ENCODE measurements at regions not wholly inside any gene's neighbourhood (a gene's known extent, or its start where the extent isn't known, plus 50 kb on each side); places are given as distances from the start of the nearest gene placed in this dataset.
"Not testable (repeated sequence)": the region's sequence is repeated elsewhere in the genome, so short reads cannot be mapped to it uniquely, and the experiment has no call there.

- intact Hi-C loops (cut with micrococcal nuclease; ENCODE audit: unreplicated experiment); H4K20me1 ChIP-seq (ENCODE audit: insufficient read depth, low read length); H3K36me3 ChIP-seq (ENCODE audit: insufficient read depth, low read length); H3K9me2 ChIP-seq (ENCODE audit: insufficient read depth, low read length); CTCF ChIA-PET (ENCODE audit: unreplicated experiment); H3K4me1 ChIP-seq (ENCODE audit: insufficient read depth, low read length, poor library complexity, severe bottlenecking); BruUV-seq (replicated peaks); H3K9me3 ChIP-seq (ENCODE audit: low read length); H3K4me3 ChIP-seq (ENCODE audit: low read depth, low read length, poor library complexity, severe bottlenecking); H2AFZ ChIP-seq (ENCODE audit: low read length); H3K4me2 ChIP-seq (ENCODE audit: low read length); H3K79me2 ChIP-seq (ENCODE audit: insufficient read depth, low read depth, low read length); DNase-seq (ENCODE audit: low spot score); H3K27ac ChIP-seq (ENCODE audit: low read depth, low read length, poor library complexity, severe bottlenecking): not testable (repeated sequence)
- POLR2A ChIA-PET = interaction anchor here (0.6 kb wide), 1 partner anchor 57 kb away, joined by 3 read pairs; no protein-coding TSS in a partner anchor
Measured at GRCh38 chr1:215449147-215449546, 118.0 kb upstream of the KCTD3 start.

- Histone ChIP-seq H3K4me3 (ENCODE audit: low read depth, low read length, poor library complexity, severe bottlenecking) (no peak overlapping the region), H3K9me2 (ENCODE audit: insufficient read depth, low read length) (no peaks in the 10 kb centered on the region), H3K79me2 (ENCODE audit: insufficient read depth, low read depth, low read length) (no peaks in the 10 kb centered on the region), H4K20me1 (ENCODE audit: insufficient read depth, low read length) (no peaks in the 10 kb centered on the region), H3K4me1 (ENCODE audit: insufficient read depth, low read length, poor library complexity, severe bottlenecking) (no peaks in the 10 kb centered on the region), H3K36me3 (ENCODE audit: insufficient read depth, low read length) (no peaks in the 10 kb centered on the region), H2AFZ (ENCODE audit: low read length) (no peak overlapping the region), H3K27ac (ENCODE audit: low read depth, low read length, poor library complexity, severe bottlenecking) (no peak overlapping the region), H3K9me3 (ENCODE audit: low read length) (no peaks in the 10 kb centered on the region), H3K4me2 (ENCODE audit: low read length) (no peak overlapping the region)
- TF ChIP-seq CTCF (conservative IDR thresholded peaks at IDR 0.05; ENCODE audit: low read length) (no peak), EZH2phosphoT487 (IDR thresholded peaks at IDR 0.05; ENCODE audit: borderline replicate concordance, low read depth, low read length) (no peak)
- CTCF ChIA-PET (ENCODE audit: unreplicated experiment) = no interaction called here
- intact Hi-C loops (cut with micrococcal nuclease; ENCODE audit: unreplicated experiment) = no loop called here
- POLR2A ChIA-PET = no interaction called here
- no TSS peak for BruUV-seq (replicated peaks)
- DNase-seq (ENCODE audit: low spot score) = no peak
Measured at GRCh38 chr1:215453440-215453839, 113.7 kb upstream of the KCTD3 start.

- TF ChIP-seq CTCF (conservative IDR thresholded peaks at IDR 0.05; ENCODE audit: low read length) (no peak), EZH2phosphoT487 (IDR thresholded peaks at IDR 0.05; ENCODE audit: borderline replicate concordance, low read depth, low read length) (no peak)
- intact Hi-C loops (cut with micrococcal nuclease; ENCODE audit: unreplicated experiment) = no loop called here
- Histone ChIP-seq H3K9me2 (ENCODE audit: insufficient read depth, low read length) (no peaks in the 10 kb centered on the region), H3K9me3 (ENCODE audit: low read length) (no peaks in the 10 kb centered on the region), H3K4me1 (ENCODE audit: insufficient read depth, low read length, poor library complexity, severe bottlenecking) (no peaks in the 10 kb centered on the region), H3K36me3 (ENCODE audit: insufficient read depth, low read length) (no peaks in the 10 kb centered on the region), H3K27ac (ENCODE audit: low read depth, low read length, poor library complexity, severe bottlenecking) (no peak overlapping the region), H3K79me2 (ENCODE audit: insufficient read depth, low read depth, low read length) (no peaks in the 10 kb centered on the region), H3K4me3 (ENCODE audit: low read depth, low read length, poor library complexity, severe bottlenecking) (no peak overlapping the region), H4K20me1 (ENCODE audit: insufficient read depth, low read length) (no peaks in the 10 kb centered on the region), H3K4me2 (ENCODE audit: low read length) (no peak overlapping the region), H2AFZ (ENCODE audit: low read length) (no peak overlapping the region)
- BruUV-seq (replicated peaks) = no TSS peak
- CTCF ChIA-PET (ENCODE audit: unreplicated experiment) = no interaction called here
- no peak for DNase-seq (ENCODE audit: low spot score)
- POLR2A ChIA-PET = no interaction called here
Measured at GRCh38 chr1:215457213-215457612, 109.9 kb upstream of the KCTD3 start.

Data from OCI-LY7 (cell line).